Fibroblast of lung (primary cell): ENCODE measurements at regions not wholly inside any gene's neighbourhood (a gene's known extent, or its start where the extent isn't known, plus 50 kb on each side); places are given as distances from the start of the nearest gene placed in this dataset.

Experiments
- DNase-seq, 2 donors: peaks; one replicate each; pipeline versions ENCODE4 v3.0.0 to v3.0.0-alpha.2; 2010; ENCODE audit warnings: low read depth in 2 of 2
- H2AFZ ChIP-seq: 2 replicates; pipeline ENCODE4 v1.5.1; 2012; ENCODE audit warnings: low read length, control low read depth, inconsistent platforms
- H3K27ac ChIP-seq: 2 replicates; pipeline ENCODE4 v1.5.1; 2011; ENCODE audit warnings: low read length, control low read depth; ENCODE audit not compliant: insufficient read depth
- H3K27me3 ChIP-seq: 2 replicates; pipeline ENCODE4 v1.5.1; 2011; ENCODE audit warnings: mild to moderate bottlenecking, low read length; ENCODE audit not compliant: control insufficient read depth, insufficient read depth
- H3K36me3 ChIP-seq: 2 replicates; pipeline ENCODE4 v1.5.1; 2011; ENCODE audit warnings: low read length; ENCODE audit not compliant: control insufficient read depth, insufficient read depth
- H3K4me1 ChIP-seq: 2 replicates; pipeline ENCODE4 v1.5.1; 2011; ENCODE audit warnings: low read length; ENCODE audit not compliant: control insufficient read depth, insufficient read depth; ENCODE audit errors: extremely low read depth
- H3K4me2 ChIP-seq: 2 replicates; pipeline ENCODE4 v1.5.1; 2011; ENCODE audit warnings: low read length, control low read depth; ENCODE audit not compliant: insufficient read depth; ENCODE audit errors: extremely low read depth
- H3K4me3 ChIP-seq, 4 experiments: fragments of 200-600 bp in 1 of 4; sonication (generic) in 1 of 4; replicated peaks in 1 of 4; 2 replicates each; pipeline ENCODE4 v1.5.1; 2011 to 2016; ENCODE audit warnings: low read length in 4 of 4, low read depth in 3 of 4, mild to moderate bottlenecking in 3 of 4, control low read depth in 2 of 4, inconsistent platforms in 1 of 4, mixed read lengths in 1 of 4; ENCODE audit not compliant: insufficient read depth in 1 of 4; ENCODE audit errors: control extremely low read depth in 1 of 4
- H3K79me2 ChIP-seq: 2 replicates; pipeline ENCODE4 v1.5.1; 2012; ENCODE audit warnings: mild to moderate bottlenecking, low read length, inconsistent platforms; ENCODE audit not compliant: control insufficient read depth, insufficient read depth
- H3K9ac ChIP-seq: 2 replicates; pipeline ENCODE4 v1.5.1; 2011; ENCODE audit warnings: mild to moderate bottlenecking, low read length, control low read depth; ENCODE audit not compliant: insufficient read depth
- H3K9me3 ChIP-seq: 2 replicates; pipeline ENCODE4 v1.5.1; 2012; ENCODE audit warnings: low read depth, low read length; ENCODE audit not compliant: control insufficient read depth, insufficient read depth
- H4K20me1 ChIP-seq: 2 replicates; pipeline ENCODE4 v1.5.1; 2011; ENCODE audit warnings: low read length; ENCODE audit not compliant: control insufficient read depth, insufficient read depth; ENCODE audit errors: extremely low read depth
- EZH2 ChIP-seq: IDR thresholded peaks from 2 replicates; pipeline ENCODE4 v1.5.1; 2012; ENCODE audit warnings: low read length, control low read depth, mild to moderate bottlenecking; ENCODE audit errors: missing control alignments
- TF ChIP-seq, protein P1 (sequence below), 2 donors: IDR thresholded peaks in 1 of 2; conservative IDR thresholded peaks in 1 of 2; 1 replicate in 1 of 2; 2 replicates in 1 of 2; pipeline ENCODE4 v1.5.1; 2011 to 2012; ENCODE audit warnings: low read length in 2 of 2, control low read depth in 1 of 2, inconsistent platforms in 1 of 2, low read depth in 1 of 2, mild to moderate bottlenecking in 1 of 2

DNA sequence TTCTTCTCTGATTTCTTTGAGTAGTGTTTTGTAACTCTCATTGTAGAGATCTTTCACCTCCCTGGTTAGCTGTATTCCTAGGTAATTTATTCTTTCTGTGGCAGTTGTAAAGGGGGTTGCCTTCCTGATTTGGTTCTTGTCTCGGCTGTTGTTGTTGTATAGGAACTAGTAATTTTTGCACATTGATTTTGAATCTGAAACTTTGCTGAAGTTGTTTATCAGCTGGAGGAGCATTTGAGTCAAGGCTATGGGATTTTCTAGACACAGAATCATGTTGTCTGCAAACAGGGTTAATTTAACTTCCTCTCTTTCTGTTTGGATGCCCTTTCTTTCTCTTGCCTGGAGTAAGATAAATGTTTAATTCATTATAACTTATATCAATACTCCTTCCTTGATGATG lies 86.4 kb downstream of the OLIG3 start:
- Histone ChIP-seq H3K4me2 (no peak overlapping the region), H3K9ac (no peak overlapping the region), H3K27me3 (no peaks in the 10 kb centered on the region), H2AFZ (no peak overlapping the region), H3K36me3 (no peaks in the 10 kb centered on the region), H3K4me3 (no peak overlapping the region), H3K79me2 (no peaks in the 10 kb centered on the region), H3K27ac (no peak overlapping the region), H4K20me1 (no peaks in the 10 kb centered on the region), H3K9me3 (no peaks in the 10 kb centered on the region), H3K4me1 (no peaks in the 10 kb centered on the region)
- no peak for DNase-seq
- TF ChIP-seq EZH2: no peak
- TF ChIP-seq, protein P1, sequence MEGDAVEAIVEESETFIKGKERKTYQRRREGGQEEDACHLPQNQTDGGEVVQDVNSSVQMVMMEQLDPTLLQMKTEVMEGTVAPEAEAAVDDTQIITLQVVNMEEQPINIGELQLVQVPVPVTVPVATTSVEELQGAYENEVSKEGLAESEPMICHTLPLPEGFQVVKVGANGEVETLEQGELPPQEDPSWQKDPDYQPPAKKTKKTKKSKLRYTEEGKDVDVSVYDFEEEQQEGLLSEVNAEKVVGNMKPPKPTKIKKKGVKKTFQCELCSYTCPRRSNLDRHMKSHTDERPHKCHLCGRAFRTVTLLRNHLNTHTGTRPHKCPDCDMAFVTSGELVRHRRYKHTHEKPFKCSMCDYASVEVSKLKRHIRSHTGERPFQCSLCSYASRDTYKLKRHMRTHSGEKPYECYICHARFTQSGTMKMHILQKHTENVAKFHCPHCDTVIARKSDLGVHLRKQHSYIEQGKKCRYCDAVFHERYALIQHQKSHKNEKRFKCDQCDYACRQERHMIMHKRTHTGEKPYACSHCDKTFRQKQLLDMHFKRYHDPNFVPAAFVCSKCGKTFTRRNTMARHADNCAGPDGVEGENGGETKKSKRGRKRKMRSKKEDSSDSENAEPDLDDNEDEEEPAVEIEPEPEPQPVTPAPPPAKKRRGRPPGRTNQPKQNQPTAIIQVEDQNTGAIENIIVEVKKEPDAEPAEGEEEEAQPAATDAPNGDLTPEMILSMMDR (conservative IDR thresholded peaks at IDR 0.05 in 1 of 2, IDR thresholded peaks at IDR 0.05 in 1 of 2; ENCODE audit: low read depth in 1 of 2, low read length in 2 of 2): no peak

- H3K27me3 ChIP-seq: peaks cover 5% of the 10 kb centered on the region
- TF ChIP-seq, protein P1 (conservative IDR thresholded peaks at IDR 0.05 in 1 of 2, IDR thresholded peaks at IDR 0.05 in 1 of 2; ENCODE audit: low read depth in 1 of 2, low read length in 2 of 2): no peak
- no peak for TF ChIP-seq EZH2
These were observed 88.4 kb downstream of the OLIG3 start for GRCh38 chr6:137405806-137406205.

GRCh38 chr6:137403855-137404254 lies 90.3 kb downstream of the OLIG3 start:
- Histone ChIP-seq H3K4me1 (no peaks in the 10 kb centered on the region), H3K4me3 (no peak overlapping the region), H2AFZ (no peak overlapping the region)

More at GRCh38 chr6:137405806-137406205, 88.4 kb downstream of the OLIG3 start:
- H3K9ac ChIP-seq: no peak overlapping the region
- no peak overlapping the region for H2AFZ ChIP-seq
- no peaks in the 10 kb centered on the region for H3K36me3 ChIP-seq
- H3K79me2 ChIP-seq: no peaks in the 10 kb centered on the region
- no peak for DNase-seq
- no peaks in the 10 kb centered on the region for H4K20me1 ChIP-seq
- no peaks in the 10 kb centered on the region for H3K9me3 ChIP-seq
- H3K4me3 ChIP-seq: no peak overlapping the region
- H3K4me2 ChIP-seq: no peak overlapping the region
- no peak overlapping the region for H3K27ac ChIP-seq
- no peaks in the 10 kb centered on the region for H3K4me1 ChIP-seq

More at GRCh38 chr6:137403855-137404254, 90.3 kb downstream of the OLIG3 start:
- Histone ChIP-seq H3K27me3 (peaks cover 5% of the 10 kb centered on the region), H3K9ac (no peak overlapping the region), H3K4me2 (no peak overlapping the region), H3K9me3 (no peaks in the 10 kb centered on the region), H4K20me1 (no peaks in the 10 kb centered on the region), H3K36me3 (no peaks in the 10 kb centered on the region), H3K79me2 (no peaks in the 10 kb centered on the region), H3K27ac (no peak overlapping the region)
- DNase-seq: no peak
- no peak for TF ChIP-seq EZH2
- TF ChIP-seq, protein P1 (conservative IDR thresholded peaks at IDR 0.05 in 1 of 2, IDR thresholded peaks at IDR 0.05 in 1 of 2; ENCODE audit: low read depth in 1 of 2, low read length in 2 of 2): no peak
